Pancreas (tissue), 10 donors: ENCODE measurements at regions not wholly inside any gene's neighbourhood (a gene's known extent, or its start where the extent isn't known, plus 50 kb on each side); places are given as distances from the start of the nearest gene placed in this dataset.

Source experiments
- ATAC-seq, 4 donors: fragments of 200-7000 bp; cut with Tn5 transposase; one replicate each; pipeline versions ENCODE4 v1.8.0 to v1.9.1; 2020; ENCODE audit warnings: mild to moderate bottlenecking in 4 of 4, moderate library complexity in 4 of 4
- DNase-seq, 6 donors: peaks; one replicate each; pipeline ENCODE4 v3.0.0-alpha.2; 2020
- FAIRE-seq: peaks from 2 replicates; lab custom pipeline; 2012; peaks lifted over from hg19 to GRCh38; lab: Jason Lieb, UNC
- H3K27ac ChIP-seq, 4 donors: fragments of 200-600 bp; sonication (generic); 1 replicate in 3 of 4; 2 replicates in 1 of 4; pipeline versions ENCODE4 v1.5.0 to v1.8.0; 2020
- H3K27me3 ChIP-seq, 4 donors: fragments of 200-600 bp; one replicate each; pipeline ENCODE4 v1.8.0; 2021
- H3K36me3 ChIP-seq, 3 donors: fragments of 200-600 bp; sonication (generic) in 1 of 3; one replicate each; pipeline versions ENCODE4 v1.5.0 to v1.8.0; 2020 to 2021
- H3K4me1 ChIP-seq, 3 donors: fragments of 200-600 bp; one replicate each; pipeline ENCODE4 v1.8.0; 2021
- H3K4me3 ChIP-seq, 4 donors: fragments of 200-600 bp; sonication (generic) in 2 of 4; one replicate each; pipeline versions ENCODE4 v1.5.0 to v1.8.0; 2020 to 2021
- H3K9me3 ChIP-seq, 4 donors: fragments of 200-600 bp; one replicate each; pipeline ENCODE4 v1.8.0; 2021
- CTCF ChIP-seq, 4 donors: fragments of 200-600 bp; sonication (generic) in 3 of 4; IDR thresholded peaks; one replicate each; pipeline versions ENCODE4 v1.5.0 to v1.8.0; 2021; ENCODE audit warnings: antibody characterized with exemption in 4 of 4
- WGBS, 2 donors: extraction: QIAGEN DNeasy Blood & Tissue Kit; methylation state at CpG; one replicate each; pipeline ENCODE4 v1.1.7; 2013; 5-methylcytosine and 5-hydroxymethylcytosine counted together
- intact Hi-C, 3 donors: fragments of 100-400 bp; cut with DNase I; formaldehyde crosslinking; loops; one replicate each; pipeline versions ENCODE4 v1.11.1 to v1.14.2; 2022
- donor health status: healthy with polysubstance abuse.
- donor health status: DM: no; HTN: no; CAD: no; lungs with moderate emphysema.
- donor health status: DM: no; HTN: no; CAD: no.
- donor health status: control.
- donor health status: control.
- donor health status: Bipolar disorder and iron deficiency.
- donor health status: DM: yes; HTN: yes; CAD: no.
- donor health status: DM: no; HTN: no; CAD: no.
- donor health status: DM: no; HTN: no; CAD: no.
- donor health status: DM: yes; HTN: yes; CAD: no.

- no peak overlapping the region for H3K27ac ChIP-seq
- H3K9me3 ChIP-seq = no peaks in the 10 kb centered on the region
- intact Hi-C loops = no loop called here
- no peak for DNase-seq
- WGBS, 2 donors = 57 to 79% methylated on average over 1 of the region's 1 CpG
- no peak for FAIRE-seq
- no peak for TF ChIP-seq CTCF (IDR thresholded peaks at IDR 0.05)
- ATAC-seq = no peak
- no peaks in the 10 kb centered on the region for H3K4me1 ChIP-seq
- no peaks in the 10 kb centered on the region for H3K27me3 ChIP-seq
- no peak overlapping the region for H3K4me3 ChIP-seq
- H3K36me3 ChIP-seq = no peaks in the 10 kb centered on the region
Observed at GRCh38 chr7:34463830-34464229, 194.2 kb upstream of the NPSR1 start.

GRCh38 chr7:34471844-34472243 lies 186.2 kb upstream of the NPSR1 start:
- H3K9me3 ChIP-seq = no peaks in the 10 kb centered on the region
- no peak overlapping the region for H3K27ac ChIP-seq
- H3K27me3 ChIP-seq = no peaks in the 10 kb centered on the region
- H3K36me3 ChIP-seq = no peaks in the 10 kb centered on the region
- peak in 1 of 6 donors; percentile 15 for DNase-seq
- no peak for FAIRE-seq
- H3K4me3 ChIP-seq = no peak overlapping the region
- ATAC-seq = no peak
- no peaks in the 10 kb centered on the region for H3K4me1 ChIP-seq
- no peak for TF ChIP-seq CTCF (IDR thresholded peaks at IDR 0.05)
- intact Hi-C loops = no loop called here

- no peaks in the 10 kb centered on the region for H3K27me3 ChIP-seq
- TF ChIP-seq CTCF (IDR thresholded peaks at IDR 0.05) = no peak
- WGBS, 2 donors = 70 to 81% methylated on average over 4 of the region's 4 CpGs
- no peak overlapping the region for H3K4me3 ChIP-seq
- H3K4me1 ChIP-seq = no peaks in the 10 kb centered on the region
- FAIRE-seq (no peak), ATAC-seq (no peak), DNase-seq (no peak)
- no peaks in the 10 kb centered on the region for H3K36me3 ChIP-seq
- intact Hi-C loops = no loop called here
- H3K9me3 ChIP-seq = no peaks in the 10 kb centered on the region
- no peak overlapping the region for H3K27ac ChIP-seq
Observed at GRCh38 chr7:34486371-34486770, 171.6 kb upstream of the NPSR1 start.

GRCh38 chr7:34487391-34488115 lies 170.5 kb upstream of the NPSR1 start:
- no peak for ATAC-seq
- Histone ChIP-seq H3K27me3 (no peaks in the 10 kb centered on the region), H3K27ac (no peak overlapping the region), H3K4me3 (no peak overlapping the region), H3K4me1 (no peaks in the 10 kb centered on the region), H3K36me3 (no peaks in the 10 kb centered on the region), H3K9me3 (no peaks in the 10 kb centered on the region)
- no peak for DNase-seq
- TF ChIP-seq CTCF (IDR thresholded peaks at IDR 0.05) = no peak
- intact Hi-C loops = no loop called here
- 56 to 60% methylated on average over 3 of the region's 3 CpGs for WGBS, 2 donors
- FAIRE-seq = no peak

GRCh38 chr7:34488766-34489165 lies 169.3 kb upstream of the NPSR1 start:
- intact Hi-C loops = no loop called here
- no peak for DNase-seq
- Histone ChIP-seq H3K4me3 (no peak overlapping the region), H3K27me3 (no peaks in the 10 kb centered on the region), H3K36me3 (no peaks in the 10 kb centered on the region), H3K9me3 (no peaks in the 10 kb centered on the region), H3K27ac (no peak overlapping the region), H3K4me1 (no peaks in the 10 kb centered on the region)
- 63 to 80% methylated on average over 4 of the region's 4 CpGs for WGBS, 2 donors
- no peak for ATAC-seq
- TF ChIP-seq CTCF (IDR thresholded peaks at IDR 0.05) = no peak
- FAIRE-seq = no peak
